Stimulated activated CD8-positive, alpha-beta memory T cell treated with anti-CD3 and anti-CD28 coated beads, Interleukin-4, amount 100 ng/mL, for 1 hour (primary cell): ENCODE measurements at regions not wholly inside any gene's neighbourhood (a gene's known extent, or its start where the extent isn't known, plus 50 kb on each side); places are given as distances from the start of the nearest gene placed in this dataset.
"Not testable (repeated sequence)": the region's sequence is repeated elsewhere in the genome, so short reads cannot be mapped to it uniquely, and the experiment has no call there.

ENCODE experiments used
- DNase-seq, 2 donors: peaks; one replicate each; pipeline ENCODE4 v3.0.0-alpha.2; 2020; ENCODE audit warnings: low read depth in 2 of 2, low spot score in 1 of 2

GRCh38 chr9:28086881-28087280 is 513.6 kb upstream of the C9orf72 start:
- no peak for DNase-seq

GRCh38 chr9:28092981-28093936 is 520.0 kb upstream of the C9orf72 start:
- no peak for DNase-seq

GRCh38 chr9:28101509-28101908 is 528.2 kb upstream of the C9orf72 start:
- DNase-seq: no peak

- DNase-seq: no peak
These were observed 531.7 kb upstream of the C9orf72 start for GRCh38 chr9:28105001-28105400.

- no peak for DNase-seq
These were observed 546.9 kb upstream of the C9orf72 start for GRCh38 chr9:28120184-28120583.

- no peak for DNase-seq
These were observed 547.3 kb upstream of the C9orf72 start for GRCh38 chr9:28120626-28121025.

GRCh38 chr9:28121366-28121765 is 548.1 kb upstream of the C9orf72 start:
- DNase-seq: no peak

GRCh38 chr9:28124917-28125316 is 551.6 kb upstream of the C9orf72 start:
- no peak for DNase-seq

- no peak for DNase-seq
These were observed 553.8 kb upstream of the C9orf72 start for GRCh38 chr9:28127101-28127500.

- no peak for DNase-seq
These were observed 561.2 kb upstream of the C9orf72 start for GRCh38 chr9:28134446-28134976.

- no peak for DNase-seq
These were observed 562.3 kb upstream of the C9orf72 start for GRCh38 chr9:28135549-28135948.

- DNase-seq: no peak
These were observed 562.8 kb upstream of the C9orf72 start for GRCh38 chr9:28136113-28136512.

- DNase-seq: not testable (repeated sequence)
These were observed 574.1 kb upstream of the C9orf72 start for GRCh38 chr9:28147430-28147829.

GRCh38 chr9:28147923-28148597 is 574.8 kb upstream of the C9orf72 start:
- DNase-seq: not testable (repeated sequence)

GRCh38 chr9:28149361-28150050 is 576.2 kb upstream of the C9orf72 start:
- DNase-seq: not testable (repeated sequence)

GRCh38 chr9:28155067-28155466 is 581.8 kb upstream of the C9orf72 start:
- no peak for DNase-seq

- DNase-seq: no peak
These were observed 582.4 kb upstream of the C9orf72 start for GRCh38 chr9:28155671-28156070.

GRCh38 chr9:28158451-28158850 is 585.2 kb upstream of the C9orf72 start:
- DNase-seq: no peak

- DNase-seq: no peak
These were observed 590.3 kb upstream of the C9orf72 start for GRCh38 chr9:28163619-28164018.

GRCh38 chr9:28166179-28166578 is 592.9 kb upstream of the C9orf72 start:
- no peak for DNase-seq

- no peak for DNase-seq
These were observed 603.9 kb upstream of the C9orf72 start for GRCh38 chr9:28177142-28177541.
